Stimulated activated CD8-positive, alpha-beta memory T cell treated with anti-CD3 and anti-CD28 coated beads, Interleukin-4, amount 100 ng/mL, for 4 hours (primary cell): ENCODE measurements at regions not wholly inside any gene's neighbourhood (a gene's known extent, or its start where the extent isn't known, plus 50 kb on each side); places are given as distances from the start of the nearest gene placed in this dataset.
A peak's percentile ranks its signal among the peaks of the same experiment; 100 is the strongest.

Experiments
- DNase-seq, 2 donors: peaks; one replicate each; pipeline ENCODE4 v3.0.0-alpha.2; 2020; ENCODE audit warnings: low read depth in 2 of 2, low spot score in 1 of 2

- DNase-seq: no peak
Measured at GRCh38 chr3:16658004-16658924, 53.0 kb upstream of the DAZL start.

GRCh38 chr3:16658925-16659793 lies 53.9 kb upstream of the DAZL start:
- DNase-seq: no peak

DNA sequence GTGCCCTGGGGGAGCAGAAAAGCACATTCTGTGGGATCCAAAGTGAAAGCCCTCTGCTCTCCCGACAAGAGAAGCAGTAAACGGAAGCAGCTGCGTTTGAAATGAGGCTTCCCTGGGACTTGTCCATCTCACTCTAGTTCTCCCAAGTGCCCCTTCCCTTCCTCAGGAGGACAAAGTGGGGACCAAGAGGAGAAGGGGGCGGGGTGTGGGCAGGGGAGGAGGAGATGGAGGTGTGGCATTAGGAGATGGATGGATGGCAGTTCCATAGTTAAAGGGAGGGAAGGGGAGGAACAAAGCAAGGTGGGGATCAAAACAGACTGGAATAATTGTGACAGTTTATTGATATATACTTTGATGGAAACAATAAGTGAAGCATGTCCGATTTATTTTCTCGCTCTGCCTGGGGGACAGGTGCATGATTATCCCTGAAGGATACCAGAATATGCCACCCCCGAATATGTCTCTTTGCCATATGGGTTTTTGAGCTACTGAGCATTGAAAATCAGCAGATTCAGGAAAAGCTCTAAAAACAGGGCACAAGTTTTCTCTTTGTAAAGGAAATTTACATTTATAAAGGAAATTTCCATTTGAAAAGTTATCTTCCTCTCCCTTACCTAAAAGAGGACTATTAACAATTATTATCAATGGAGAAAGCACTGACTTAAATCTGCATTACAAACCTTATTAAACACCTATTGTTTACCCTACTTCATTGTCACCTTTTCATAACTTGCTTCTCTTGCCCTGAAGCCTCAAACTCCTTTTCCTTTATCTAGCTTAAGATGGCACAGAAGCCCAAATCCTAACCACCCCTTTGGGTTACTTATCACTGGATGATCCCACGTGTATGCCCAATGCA lies 58.9 kb upstream of the DAZL start:
- DNase-seq: no peak

DNA sequence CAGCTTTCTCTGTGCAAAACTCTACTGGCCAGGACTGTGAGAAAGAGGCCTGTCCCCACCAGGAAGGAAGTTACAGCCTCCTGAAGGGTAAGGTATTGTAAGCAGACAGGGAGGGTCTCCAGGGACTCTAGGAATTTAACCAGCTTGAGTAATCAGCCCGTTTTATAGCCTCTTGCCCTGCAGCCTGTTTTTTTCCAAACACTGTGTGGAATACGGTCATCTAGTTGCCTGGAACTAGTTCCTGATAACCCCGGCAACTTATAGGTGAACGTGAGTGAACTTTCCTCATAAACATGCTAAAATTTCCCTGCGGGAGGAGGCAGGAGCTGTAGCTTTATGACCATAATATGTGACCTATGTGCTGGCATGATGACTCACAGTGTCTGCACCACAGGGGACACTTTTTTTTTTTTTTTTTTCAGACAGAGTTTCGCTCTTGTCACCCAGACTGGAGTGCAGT lies 60.1 kb upstream of the DAZL start:
- peak in 1 of 2 donors; percentile 0 for DNase-seq

DNA sequence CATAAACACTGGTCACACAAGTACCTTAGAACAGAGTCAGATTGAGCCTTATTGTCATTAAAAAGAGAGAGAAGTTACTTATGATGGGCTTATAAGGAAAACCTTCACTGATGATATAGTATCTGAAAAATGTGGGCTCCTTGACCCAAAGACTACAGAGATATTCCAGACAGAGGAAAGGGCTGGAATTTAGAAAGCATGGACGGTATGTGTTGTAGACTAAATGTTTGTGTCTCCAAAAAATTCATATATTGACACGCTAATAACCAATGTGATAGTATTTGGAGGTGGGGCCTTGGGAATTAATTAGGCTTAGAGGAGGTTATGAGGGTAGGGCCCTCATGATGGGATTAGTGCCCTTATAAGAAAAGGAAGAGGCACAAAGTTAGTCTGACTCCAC lies 61.0 kb upstream of the DAZL start:
- DNase-seq: no peak

DNA sequence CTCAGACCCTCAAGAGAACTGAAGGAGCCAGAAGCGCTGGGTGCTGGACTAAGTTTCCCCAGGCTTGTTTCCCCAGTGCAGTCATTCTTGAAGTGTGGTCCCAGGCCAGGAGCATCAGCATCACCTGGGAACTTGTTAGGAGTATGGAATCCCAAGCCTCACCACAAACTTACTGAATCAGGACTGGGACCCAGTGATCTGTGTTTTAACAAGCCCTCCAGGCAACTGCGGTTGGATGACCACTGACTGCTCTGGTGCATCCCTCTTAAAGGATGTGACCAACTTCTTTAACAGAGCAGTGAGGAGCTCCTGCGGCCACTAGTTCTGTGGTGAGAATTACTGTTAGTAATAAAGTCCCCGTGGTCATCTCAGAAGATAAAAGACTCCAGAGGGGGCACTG lies 62.4 kb upstream of the DAZL start:
- no peak for DNase-seq

DNA sequence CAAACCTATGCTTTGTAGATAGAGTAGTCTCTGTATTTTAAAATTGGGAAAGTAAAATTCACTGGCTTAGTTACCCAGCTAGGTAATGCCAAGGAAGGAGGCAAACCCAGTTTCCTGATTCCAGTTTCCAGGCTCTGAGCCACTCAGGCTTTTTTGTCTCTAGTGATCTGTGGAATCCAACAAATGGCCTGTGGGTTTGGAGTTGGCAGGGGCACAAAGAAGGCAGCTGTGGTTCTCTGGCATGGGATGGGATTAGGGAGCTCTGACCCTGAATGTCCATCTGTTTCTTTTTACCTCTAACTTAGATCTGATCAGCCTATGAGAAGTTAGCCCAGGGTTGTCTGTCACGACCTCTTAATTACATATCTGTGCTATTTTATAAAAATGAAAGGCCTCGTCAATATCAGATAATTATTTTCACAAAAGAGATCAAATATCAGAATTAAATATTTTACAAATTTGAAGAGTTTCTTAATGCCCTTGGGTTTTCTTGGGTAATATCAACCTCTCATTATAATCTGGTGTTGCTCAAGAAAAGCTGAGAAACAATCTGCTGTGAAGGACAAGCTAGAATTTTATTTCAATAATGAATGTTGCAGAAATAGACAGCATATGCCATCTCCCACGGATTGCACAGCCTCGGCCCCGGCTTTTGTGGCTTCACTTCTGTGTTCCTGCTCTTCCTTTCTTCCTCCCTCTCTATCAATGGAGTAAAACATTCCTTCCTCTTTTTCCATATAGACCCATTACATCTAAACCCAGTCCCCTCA lies 63.7 kb upstream of the DAZL start:
- DNase-seq: no peak

- DNase-seq: no peak
Measured at GRCh38 chr3:16670191-16670590, 65.0 kb upstream of the DAZL start.

GRCh38 chr3:16671690-16672089 lies 66.5 kb upstream of the DAZL start:
- DNase-seq: no peak

- no peak for DNase-seq
Measured at GRCh38 chr3:16673530-16673929, 68.3 kb upstream of the DAZL start.

DNA sequence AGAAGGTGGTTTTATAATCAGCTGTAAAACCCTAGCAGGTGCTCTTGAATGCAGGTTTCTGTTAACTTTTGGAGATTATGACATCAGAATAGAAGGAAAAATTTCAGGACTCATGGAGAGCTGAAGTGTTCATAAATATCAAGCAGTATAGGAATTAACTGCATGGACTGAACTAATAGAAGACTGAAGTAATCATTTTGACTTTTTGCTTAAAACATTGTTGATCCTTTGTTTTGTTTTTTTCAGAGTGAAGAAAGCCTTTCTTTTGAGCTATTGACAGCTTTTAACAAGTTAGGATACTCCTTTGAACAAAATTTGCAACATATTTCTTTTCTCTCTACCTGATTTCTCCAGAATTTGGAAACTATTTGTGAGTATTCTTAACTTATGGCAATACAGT lies 70.6 kb upstream of the DAZL start:
- no peak for DNase-seq

- DNase-seq: no peak
Measured at GRCh38 chr3:16686679-16687078, 81.5 kb upstream of the DAZL start.

GRCh38 chr3:16687221-16687620 lies 82.0 kb upstream of the DAZL start:
- no peak for DNase-seq

DNA sequence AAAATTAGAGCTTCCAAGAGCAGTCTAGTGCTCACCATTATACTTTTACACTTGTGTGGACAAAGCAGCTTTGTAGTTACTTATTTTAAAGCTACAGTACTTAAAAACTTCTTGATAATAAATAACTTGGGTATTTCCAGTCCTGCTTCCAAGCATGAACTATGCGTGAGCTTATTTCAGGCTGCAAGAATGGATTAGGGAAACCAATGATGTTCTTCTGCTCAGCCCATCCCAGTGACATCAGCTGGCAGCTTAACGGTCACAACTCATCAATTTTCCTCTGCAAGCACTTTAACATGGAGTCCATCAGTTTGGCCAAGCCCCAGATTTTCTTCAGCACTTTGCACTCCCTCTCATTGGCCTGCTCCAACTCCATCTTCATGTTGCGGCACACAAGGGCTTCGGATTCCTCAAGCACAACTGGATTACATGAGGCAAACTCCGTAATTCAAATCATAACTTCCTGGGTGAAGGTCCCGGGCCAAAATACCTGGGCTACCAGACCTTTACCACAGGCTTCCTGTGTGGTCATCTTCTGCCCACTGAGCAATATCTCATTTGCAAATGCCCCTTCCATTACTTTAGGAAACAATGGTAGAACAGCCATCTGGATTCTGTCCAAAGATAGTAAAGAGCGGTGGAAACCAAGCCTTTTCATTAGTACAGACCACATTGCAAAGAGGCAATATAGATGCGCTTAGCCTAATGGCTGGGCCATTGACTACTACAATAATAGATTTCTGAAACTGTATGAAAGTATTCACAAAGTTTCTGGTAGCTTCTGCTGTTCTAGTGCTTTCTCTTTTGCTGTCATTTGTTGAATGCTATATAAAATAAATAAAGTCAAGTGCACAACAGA lies 87.5 kb upstream of the DAZL start:
- no peak for DNase-seq

DNA sequence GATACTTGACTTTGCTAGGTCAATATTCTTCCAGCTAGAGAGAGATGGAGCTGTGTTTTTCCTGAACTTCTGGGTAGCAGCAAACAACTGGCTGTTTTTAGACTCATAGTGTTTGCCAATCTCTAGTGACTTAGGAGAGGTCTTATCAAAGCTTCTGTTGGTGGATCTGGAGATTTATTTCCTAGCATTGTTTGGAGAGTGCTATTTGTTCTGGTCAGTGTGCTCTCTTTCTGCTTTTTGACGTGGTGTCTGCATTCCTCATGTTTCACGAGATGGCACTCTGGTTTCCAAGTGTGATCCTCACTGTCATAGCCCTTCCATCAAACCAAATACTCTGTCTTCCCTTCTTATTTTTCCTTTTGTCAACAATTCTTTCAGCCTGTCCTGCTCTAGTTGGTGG lies 88.6 kb upstream of the DAZL start:
- DNase-seq: no peak

GRCh38 chr3:16695710-16696109 lies 90.5 kb upstream of the DAZL start:
- no peak for DNase-seq

DNA sequence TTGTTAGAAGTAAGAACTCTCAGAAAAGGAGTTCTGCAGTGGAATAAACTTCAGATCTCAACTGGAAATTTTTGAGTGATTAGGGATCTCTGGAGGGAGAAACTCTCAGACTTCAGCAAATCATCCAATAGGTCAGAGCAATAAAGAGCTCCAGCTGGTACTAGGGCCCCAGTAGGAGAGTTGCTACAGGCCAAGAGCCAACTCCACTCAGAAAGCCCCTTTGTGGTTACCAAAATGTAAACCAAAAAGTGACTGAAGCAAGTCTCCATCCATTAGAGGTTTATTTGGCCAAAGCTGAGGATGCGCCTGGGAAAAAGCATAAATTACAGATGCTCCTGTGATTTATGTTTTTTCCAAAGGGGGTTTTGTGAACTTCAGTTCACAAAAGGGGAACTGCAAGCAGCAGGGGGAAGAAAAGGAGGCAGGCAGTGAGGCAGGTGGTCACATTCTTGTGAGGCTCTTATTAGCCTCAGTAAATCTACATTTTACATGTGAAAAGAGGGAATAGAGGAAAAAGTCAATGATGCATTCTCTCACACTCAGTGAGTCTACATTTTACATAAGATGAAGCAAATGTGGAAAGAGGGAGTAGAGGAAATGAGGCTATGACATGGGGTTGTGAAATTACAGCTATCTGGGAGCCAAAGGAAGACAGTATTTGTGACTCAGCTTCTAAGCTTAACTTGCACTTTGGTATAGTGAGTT lies 92.4 kb upstream of the DAZL start:
- DNase-seq: no peak

DNA sequence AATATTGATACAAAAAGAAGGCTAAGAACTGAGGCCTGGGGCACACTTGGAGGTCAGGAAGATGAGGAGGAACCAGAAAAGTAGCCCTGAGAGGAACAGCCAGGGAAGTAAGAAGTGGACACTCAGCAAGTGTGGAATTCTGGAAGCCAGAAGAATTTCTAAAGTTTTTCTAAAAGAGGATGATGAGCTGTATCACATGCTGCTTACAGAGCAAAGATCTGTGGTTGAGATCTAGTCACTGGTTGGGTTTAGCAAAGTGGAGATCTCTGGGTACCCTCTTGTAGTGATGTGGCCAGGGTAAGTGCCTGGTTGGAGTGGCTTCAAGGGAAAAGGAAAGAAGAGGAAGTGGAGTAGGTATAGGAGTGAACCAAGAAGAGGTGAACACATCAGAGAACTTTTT lies 95.4 kb upstream of the DAZL start:
- no peak for DNase-seq

DNA sequence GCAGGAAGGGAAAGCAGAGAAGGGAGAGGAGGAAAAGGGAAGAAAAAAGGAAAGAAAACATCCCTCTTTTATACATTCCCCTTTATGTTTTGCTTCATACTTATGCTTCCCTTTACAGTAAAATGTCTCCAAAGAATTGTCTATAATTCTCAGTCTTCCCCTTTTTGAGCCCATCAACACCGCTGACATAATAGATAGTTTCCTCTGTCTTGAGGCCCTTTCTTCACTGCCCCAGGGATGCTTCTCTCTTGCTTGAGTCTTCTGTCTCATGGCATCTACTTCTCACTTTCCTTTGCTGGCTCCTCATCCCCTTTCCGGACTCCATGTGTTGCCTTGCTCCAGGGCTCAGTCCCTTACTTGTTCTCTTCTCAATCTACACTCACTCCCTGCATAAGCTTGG lies 99.7 kb upstream of the DAZL start:
- DNase-seq: no peak
